ENCODE measurements at regions not wholly inside any gene's neighbourhood (a gene's known extent, or its start where the extent isn't known, plus 50 kb on each side); places are given as distances from the start of the nearest gene placed in this dataset.

- H3K27ac ChIP-seq (ENCODE audit: low read depth in 1 of 2, low read length in 2 of 2), result no peak overlapping the region
- H3K4me1 ChIP-seq (ENCODE audit: control insufficient read depth in 4 of 4, insufficient read depth in 4 of 4, low read length in 3 of 4), result no peaks in the 10 kb centered on the region
- no peaks in the 10 kb centered on the region for H3K27me3 ChIP-seq (ENCODE audit: control insufficient read depth in 4 of 4, insufficient read depth in 4 of 4, low read length in 3 of 4)
- no peak overlapping the region for H3K4me3 ChIP-seq (ENCODE audit: low read depth in 1 of 3, low read length in 3 of 3)
- no peaks in the 10 kb centered on the region for H3K9me3 ChIP-seq (ENCODE audit: control insufficient read depth in 4 of 4, low read length in 3 of 4)
- H3K36me3 ChIP-seq (ENCODE audit: control insufficient read depth in 4 of 4, insufficient read depth in 3 of 4, low read depth in 1 of 4, low read length in 3 of 4), result no peaks in the 10 kb centered on the region
- DNase-seq (ENCODE audit: low spot score), result no peak
- no peak for TF ChIP-seq FOXA2 (IDR thresholded peaks at IDR 0.05)
- TF ChIP-seq RXRA (IDR thresholded peaks at IDR 0.05), result no peak
- TF ChIP-seq EGR1 (IDR thresholded peaks at IDR 0.05; ENCODE audit: low read depth in 2 of 2), result no peak
- TF ChIP-seq SP1 (IDR thresholded peaks at IDR 0.05), result no peak
- no peak for TF ChIP-seq HNF4A (conservative IDR thresholded peaks at IDR 0.05)
- no peak for TF ChIP-seq NR2F2 (IDR thresholded peaks at IDR 0.05)
- H3K9ac ChIP-seq (ENCODE audit: low read depth in 1 of 2, low read length in 2 of 2), result no peak overlapping the region
Observed at GRCh38 chr5:85030316-85031084, 645.8 kb upstream of the EDIL3 start.

GRCh38 chr5:85049020-85049419 lies 664.3 kb upstream of the EDIL3 start:
- TF ChIP-seq NR2F2 (IDR thresholded peaks at IDR 0.05), result no peak
- TF ChIP-seq RAD21 (IDR thresholded peaks at IDR 0.05), result peak; percentile 28 to 50
- Histone ChIP-seq H3K4me1 (ENCODE audit: control insufficient read depth in 4 of 4, insufficient read depth in 4 of 4, low read length in 3 of 4) (no peaks in the 10 kb centered on the region), H3K9me3 (ENCODE audit: control insufficient read depth in 4 of 4, low read length in 3 of 4) (no peaks in the 10 kb centered on the region), H3K4me3 (ENCODE audit: low read depth in 1 of 3, low read length in 3 of 3) (no peak overlapping the region), H3K27ac (ENCODE audit: low read depth in 1 of 2, low read length in 2 of 2) (no peak overlapping the region), H3K9ac (ENCODE audit: low read depth in 1 of 2, low read length in 2 of 2) (no peak overlapping the region), H3K27me3 (ENCODE audit: control insufficient read depth in 4 of 4, insufficient read depth in 4 of 4, low read length in 3 of 4) (peaks cover 0 to 7% (median 0%) of the 10 kb centered on the region in 4 donors), H3K36me3 (ENCODE audit: control insufficient read depth in 4 of 4, insufficient read depth in 3 of 4, low read depth in 1 of 4, low read length in 3 of 4) (no peaks in the 10 kb centered on the region)
- no peak for DNase-seq (ENCODE audit: low spot score)
- WGBS, result 10% methylated on average over 1 of the region's 1 CpG

GRCh38 chr5:85052826-85053225 lies 668.1 kb upstream of the EDIL3 start:
- no peaks in the 10 kb centered on the region for H3K9me3 ChIP-seq (ENCODE audit: control insufficient read depth in 4 of 4, low read length in 3 of 4)
- peaks cover 0 to 6% (median 0%) of the 10 kb centered on the region in 4 donors for H3K27me3 ChIP-seq (ENCODE audit: control insufficient read depth in 4 of 4, insufficient read depth in 4 of 4, low read length in 3 of 4)
- H3K9ac ChIP-seq (ENCODE audit: low read depth in 1 of 2, low read length in 2 of 2), result no peak overlapping the region
- no peak overlapping the region for H3K27ac ChIP-seq (ENCODE audit: low read depth in 1 of 2, low read length in 2 of 2)
- no peak for DNase-seq (ENCODE audit: low spot score)
- no peak overlapping the region for H3K4me3 ChIP-seq (ENCODE audit: low read depth in 1 of 3, low read length in 3 of 3)
- 77% methylated on average over 3 of the region's 3 CpGs for WGBS
- no peaks in the 10 kb centered on the region for H3K4me1 ChIP-seq (ENCODE audit: control insufficient read depth in 4 of 4, insufficient read depth in 4 of 4, low read length in 3 of 4)
- H3K36me3 ChIP-seq (ENCODE audit: control insufficient read depth in 4 of 4, insufficient read depth in 3 of 4, low read depth in 1 of 4, low read length in 3 of 4), result no peaks in the 10 kb centered on the region
- TF ChIP-seq FOXA2 (IDR thresholded peaks at IDR 0.05) (no peak), MAX (IDR thresholded peaks at IDR 0.05) (no peak), SP1 (IDR thresholded peaks at IDR 0.05) (no peak), HNF4A (conservative IDR thresholded peaks at IDR 0.05) (no peak), CTCF (IDR thresholded peaks at IDR 0.05; ENCODE audit: low read depth, low read length, missing input control) (no peak), TAF1 (conservative IDR thresholded peaks at IDR 0.05) (no peak), REST (IDR thresholded peaks at IDR 0.05) (no peak), RXRA (IDR thresholded peaks at IDR 0.05) (no peak), HNF4G (IDR thresholded peaks at IDR 0.05) (no peak), JUND (IDR thresholded peaks at IDR 0.05) (no peak), RAD21 (IDR thresholded peaks at IDR 0.05) (no peak), ZBTB33 (IDR thresholded peaks at IDR 0.05) (no peak), YY1 (IDR thresholded peaks at IDR 0.05) (no peak), EGR1 (IDR thresholded peaks at IDR 0.05; ENCODE audit: low read depth in 2 of 2) (no peak), NR2F2 (IDR thresholded peaks at IDR 0.05) (no peak), GABPA (IDR thresholded peaks at IDR 0.05 in 1 of 2, conservative IDR thresholded peaks at IDR 0.05 in 1 of 2) (no peak), FOXA1 (IDR thresholded peaks at IDR 0.05) (no peak)

All from liver (tissue), 8 donors.